GM12891 (cell line): ENCODE measurements at regions not wholly inside any gene's neighbourhood (a gene's known extent, or its start where the extent isn't known, plus 50 kb on each side); places are given as distances from the start of the nearest gene placed in this dataset.

Experiments used
- PAX5 ChIP-seq: IDR thresholded peaks from 2 replicates; pipeline ENCODE4 v1.6.1; 2011; ENCODE audit warnings: low read length, moderate library complexity, mild to moderate bottlenecking; ENCODE audit not compliant: insufficient read depth, severe bottlenecking
- POLR2A ChIP-seq: IDR thresholded peaks from 2 replicates; pipeline ENCODE4 v1.6.1; 2011; ENCODE audit warnings: low read depth, low read length, control low read depth
- POLR2AphosphoS5 ChIP-seq: IDR thresholded peaks from 2 replicates; pipeline ENCODE4 v1.6.1; 2011; ENCODE audit warnings: low read depth, low read length, control low read depth
- POU2F2 ChIP-seq: IDR thresholded peaks from 2 replicates; pipeline ENCODE4 v1.6.1; 2011; ENCODE audit warnings: low read depth, mild to moderate bottlenecking, control low read depth, low read length, moderate library complexity
- SPI1 ChIP-seq: IDR thresholded peaks from 2 replicates; pipeline ENCODE4 v1.6.1; 2011; ENCODE audit warnings: low read depth, low read length, control low read depth
- TAF1 ChIP-seq: IDR thresholded peaks from 2 replicates; pipeline ENCODE4 v1.6.1; 2011; ENCODE audit warnings: low read depth, low read length, control low read depth

- TF ChIP-seq POLR2AphosphoS5 (no peak), TAF1 (no peak), POU2F2 (no peak), POLR2A (no peak), SPI1 (no peak), PAX5 (no peak)
These were observed 447.0 kb upstream of the SMIM21 start for GRCh38 chr18:75874401-75875089.
